NT2/D1 (cell line): ENCODE measurements at regions not wholly inside any gene's neighbourhood (a gene's known extent, or its start where the extent isn't known, plus 50 kb on each side); places are given as distances from the start of the nearest gene placed in this dataset.
"Not testable (repeated sequence)": the region's sequence is repeated elsewhere in the genome, so short reads cannot be mapped to it uniquely, and the experiment has no call there.

Experiments
- DNase-seq: peaks from one replicate; pipeline ENCODE4 v3.0.0-alpha.2; 2011; ENCODE audit warnings: low read depth, low spot score
- H3K27me3 ChIP-seq: 2 replicates; pipeline ENCODE4 v1.6.0; 2011; ENCODE audit warnings: mild to moderate bottlenecking; ENCODE audit not compliant: insufficient read length, insufficient read depth
- H3K36me3 ChIP-seq: 2 replicates; pipeline ENCODE4 v1.6.1; 2011; ENCODE audit warnings: mild to moderate bottlenecking, low read length, mixed read lengths; ENCODE audit not compliant: insufficient read depth, insufficient read length
- H3K4me1 ChIP-seq: 2 replicates; pipeline ENCODE4 v1.5.1; 2011; ENCODE audit not compliant: insufficient read depth, insufficient read length
- H3K4me3 ChIP-seq: 2 replicates; pipeline ENCODE4 v1.5.1; 2011; ENCODE audit warnings: low read depth; ENCODE audit not compliant: insufficient read length
- H3K9ac ChIP-seq: 2 replicates; pipeline ENCODE4 v1.6.0; 2011; ENCODE audit warnings: low read depth; ENCODE audit not compliant: insufficient read length
- H3K9me3 ChIP-seq: 2 replicates; pipeline ENCODE4 v1.5.1; 2011; ENCODE audit warnings: mild to moderate bottlenecking, low read length; ENCODE audit not compliant: insufficient read depth
- SUZ12 ChIP-seq: IDR thresholded peaks from 2 replicates; pipeline ENCODE4 v1.6.1; 2011; ENCODE audit not compliant: insufficient read length, insufficient read depth; ENCODE audit errors: extremely low read depth
- YY1 ChIP-seq: IDR thresholded peaks from 2 replicates; pipeline ENCODE4 v1.6.1; 2011; ENCODE audit not compliant: insufficient read length, insufficient read depth
- ZNF274 ChIP-seq: IDR thresholded peaks from 2 replicates; pipeline ENCODE4 v1.6.1; 2011; ENCODE audit warnings: mild to moderate bottlenecking, low read depth, low read length

DNA sequence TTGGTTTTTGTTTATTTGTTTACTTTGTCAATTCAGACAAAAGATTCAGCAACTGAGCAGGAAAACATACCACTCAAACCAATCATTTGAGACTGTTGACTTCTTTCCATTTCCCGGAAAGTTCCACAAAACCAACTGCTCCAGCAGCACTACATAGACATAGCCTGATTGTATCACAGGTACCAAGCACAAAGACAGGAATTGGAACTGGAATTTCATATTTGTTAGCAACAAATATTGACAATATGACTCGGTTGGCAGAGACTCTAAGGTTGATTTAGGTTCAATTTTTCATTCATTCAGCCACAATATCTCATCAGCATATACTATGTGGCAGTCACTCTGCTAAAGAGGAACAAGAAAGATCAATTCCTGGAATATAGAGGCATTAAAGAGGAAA, 364.0 kb downstream of the ZIC3 start:
- H3K27me3 ChIP-seq, result no peaks in the 10 kb centered on the region

GRCh38 chrX:137930533-137930932, 364.6 kb downstream of the ZIC3 start:
- Histone ChIP-seq H3K36me3 (no peaks in the 10 kb centered on the region), H3K4me1 (no peaks in the 10 kb centered on the region), H3K27me3 (no peaks in the 10 kb centered on the region), H3K9ac (no peak overlapping the region), H3K4me3 (no peak overlapping the region), H3K9me3 (no peaks in the 10 kb centered on the region; the same call in 1 of the 2 replicates)
- no peak for DNase-seq
- TF ChIP-seq YY1 (no peak), SUZ12 (no peak), ZNF274 (no peak)

More for the DNA sequence above, 364.0 kb downstream of the ZIC3 start:
- H3K9me3 ChIP-seq, result no peaks in the 10 kb centered on the region
- no peak overlapping the region for H3K4me3 ChIP-seq
- H3K4me1 ChIP-seq, result no peaks in the 10 kb centered on the region
- no peak overlapping the region for H3K9ac ChIP-seq
- no peak for DNase-seq
- TF ChIP-seq YY1, result no peak
- no peak for TF ChIP-seq ZNF274
- no peak for TF ChIP-seq SUZ12
- H3K36me3 ChIP-seq, result no peaks in the 10 kb centered on the region

- H3K27me3 ChIP-seq, H3K9me3 ChIP-seq, H3K36me3 ChIP-seq: not testable (repeated sequence)
Measured at GRCh38 chrX:137934214-137934613, 368.3 kb downstream of the ZIC3 start.

GRCh38 chrX:137934887-137935286, 369.0 kb downstream of the ZIC3 start:
- not testable (repeated sequence) for H3K9ac ChIP-seq, H3K27me3 ChIP-seq, H3K4me3 ChIP-seq, H3K4me1 ChIP-seq, H3K9me3 ChIP-seq, DNase-seq, H3K36me3 ChIP-seq

More at GRCh38 chrX:137934214-137934613, 368.3 kb downstream of the ZIC3 start:
- H3K9ac ChIP-seq, DNase-seq, H3K4me3 ChIP-seq, H3K4me1 ChIP-seq: not testable (repeated sequence)

- no peaks in the 10 kb centered on the region for H3K27me3 ChIP-seq
Measured at GRCh38 chrX:137945470-137945869, 379.5 kb downstream of the ZIC3 start.

GRCh38 chrX:137969191-137969590, 403.3 kb downstream of the ZIC3 start:
- H3K36me3 ChIP-seq, result no peaks in the 10 kb centered on the region
- no peak overlapping the region for H3K9ac ChIP-seq
- H3K27me3 ChIP-seq, result no peaks in the 10 kb centered on the region
- H3K9me3 ChIP-seq, result no peaks in the 10 kb centered on the region
- no peaks in the 10 kb centered on the region for H3K4me1 ChIP-seq
- H3K4me3 ChIP-seq, result no peak overlapping the region
- no peak for DNase-seq
- no peak for TF ChIP-seq YY1
- TF ChIP-seq ZNF274, result no peak
- no peak for TF ChIP-seq SUZ12

More at GRCh38 chrX:137945470-137945869, 379.5 kb downstream of the ZIC3 start:
- Histone ChIP-seq H3K4me3 (no peak overlapping the region), H3K4me1 (no peaks in the 10 kb centered on the region), H3K9ac (no peak overlapping the region), H3K36me3 (no peaks in the 10 kb centered on the region), H3K9me3 (no peaks in the 10 kb centered on the region; the same call in 1 of the 2 replicates)
- TF ChIP-seq SUZ12, result no peak
- TF ChIP-seq ZNF274, result no peak
- TF ChIP-seq YY1, result no peak
- peak; percentile 20 for DNase-seq

DNA sequence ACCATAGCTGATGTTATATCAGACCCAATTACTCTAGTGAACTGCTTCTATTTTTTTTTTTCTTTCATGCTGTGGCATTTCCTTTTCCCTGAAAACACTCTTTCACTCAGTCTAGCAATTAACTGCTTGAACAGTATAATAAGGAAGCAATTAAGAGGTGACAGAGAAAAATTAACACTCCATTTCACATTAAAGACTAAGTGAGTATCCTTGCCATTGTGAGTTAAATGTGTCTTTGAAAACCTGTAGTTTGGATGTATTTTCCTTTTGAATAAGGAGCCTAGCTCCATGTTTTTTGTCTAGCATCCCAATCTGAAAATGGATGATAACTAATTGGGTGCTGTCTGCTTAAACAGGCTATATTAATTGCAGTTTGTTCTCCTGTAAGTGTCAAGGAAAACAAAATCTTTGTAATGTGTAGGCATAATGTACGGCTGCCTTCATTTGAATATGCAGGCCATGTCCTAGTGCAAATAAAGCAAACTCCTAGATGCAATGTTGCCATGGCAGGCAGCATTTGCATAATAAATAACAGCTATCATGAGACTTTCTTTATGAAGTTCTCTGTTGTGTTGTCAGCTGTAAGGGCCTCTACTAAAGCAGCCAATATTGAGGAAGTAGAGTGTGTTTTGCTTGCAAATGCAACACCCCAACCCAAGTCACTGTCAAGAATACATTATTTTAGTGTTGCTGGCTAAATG, 416.7 kb downstream of the ZIC3 start:
- no peaks in the 10 kb centered on the region for H3K36me3 ChIP-seq
- H3K4me1 ChIP-seq, result no peaks in the 10 kb centered on the region
- no peak overlapping the region for H3K4me3 ChIP-seq
- no peaks in the 10 kb centered on the region for H3K27me3 ChIP-seq
- no peak for TF ChIP-seq YY1
- TF ChIP-seq SUZ12, result no peak
- TF ChIP-seq ZNF274, result no peak
- no peak overlapping the region for H3K9ac ChIP-seq
- no peak for DNase-seq
- H3K9me3 ChIP-seq, result no peaks in the 10 kb centered on the region
